ENCODE measurements at regions not wholly inside any gene's neighbourhood (a gene's known extent, or its start where the extent isn't known, plus 50 kb on each side); places are given as distances from the start of the nearest gene placed in this dataset.

- TF ChIP-seq CTCF (IDR thresholded peaks at IDR 0.05) (no peak), POLR2A (IDR thresholded peaks at IDR 0.05) (no peak)
Measured at GRCh38 chr12:98418357-98419075, 96.9 kb upstream of the TMPO start.

All from adrenal gland (tissue), 5 donors.